ENCODE measurements at regions not wholly inside any gene's neighbourhood (a gene's known extent, or its start where the extent isn't known, plus 50 kb on each side); places are given as distances from the start of the nearest gene placed in this dataset.
"Not testable (repeated sequence)": the region's sequence is repeated elsewhere in the genome, so short reads cannot be mapped to it uniquely, and the experiment has no call there.

GRCh38 chr3:198143300-198144137 is 183.5 kb downstream of the LMLN start:
- H2BK5ac ChIP-seq (ENCODE audit: low read depth, low read length, poor library complexity, severe bottlenecking); H3K18ac ChIP-seq (ENCODE audit: low read depth, low read length); POLR2A ChIA-PET (ENCODE audit: unreplicated experiment); H2AK5ac ChIP-seq (ENCODE audit: low read depth, low read length); intact Hi-C loops (cut with micrococcal nuclease); H3K27me3 ChIP-seq (ENCODE audit: control insufficient read depth, insufficient read depth, low read length); H3K23ac ChIP-seq (ENCODE audit: low read depth, low read length); H3K4me1 ChIP-seq (ENCODE audit: control insufficient read depth, insufficient read depth, low read length); H2AK9ac ChIP-seq (replicated peaks; ENCODE audit: low read depth, low read length, poor library complexity); H2BK15ac ChIP-seq (ENCODE audit: low read depth, low read length); H4K20me1 ChIP-seq (ENCODE audit: insufficient read depth, low read length); BruUV-seq (replicated peaks); DNase-seq; H2BK120ac ChIP-seq (ENCODE audit: low read depth, low read length); ATAC-seq (ENCODE audit: low read depth); H4K91ac ChIP-seq (ENCODE audit: insufficient read depth, low read depth, low read length); dilution Hi-C loops (cut with HindIII; ENCODE audit: low sequenced_read_pairs, unreplicated experiment); H2AFZ ChIP-seq (replicated peaks; ENCODE audit: low read length, poor library complexity); H3K36me3 ChIP-seq (ENCODE audit: control insufficient read depth, insufficient read depth, low read length); H4K5ac ChIP-seq (ENCODE audit: low read depth, low read length); H3K9me3 ChIP-seq (ENCODE audit: control insufficient read depth, insufficient read depth, low read length); H3K4ac ChIP-seq (ENCODE audit: low read depth, low read length); CTCF ChIA-PET; H3K27ac ChIP-seq (ENCODE audit: insufficient read depth, low read length); H3K14ac ChIP-seq (replicated peaks; ENCODE audit: low read depth, low read length); in situ Hi-C loops (cut with MboI; ENCODE audit: low sequenced_read_pairs); H3K56ac ChIP-seq (ENCODE audit: extremely low read depth, insufficient read depth, low read length); H3K79me1 ChIP-seq (ENCODE audit: low read depth in 1 of 2, low read length in 2 of 2); H3K9ac ChIP-seq (ENCODE audit: low read depth, low read length); H4K8ac ChIP-seq (ENCODE audit: low read depth in 2 of 2, low read length in 2 of 2); H3K4me3 ChIP-seq (ENCODE audit: insufficient read depth, low read depth, low read length); H2BK20ac ChIP-seq (ENCODE audit: low read depth, low read length); H3K9me1 ChIP-seq (ENCODE audit: insufficient read depth, low read length); H3K4me2 ChIP-seq (ENCODE audit: low read depth, low read length): not testable (repeated sequence)
- no CpG with 5 or more reads among the region's 15 CpGs for WGBS, 2 experiments (ENCODE audit: extremely low coverage in 2 of 2, insufficient read length in 1 of 2)
